SW480 (cell line): ENCODE measurements at regions not wholly inside any gene's neighbourhood (a gene's known extent, or its start where the extent isn't known, plus 50 kb on each side); places are given as distances from the start of the nearest gene placed in this dataset.
A peak's percentile ranks its signal among the peaks of the same experiment; 100 is the strongest.
"Not testable (repeated sequence)": the region's sequence is repeated elsewhere in the genome, so short reads cannot be mapped to it uniquely, and the experiment has no call there.

ENCODE experiments used
- DNase-seq: peaks from one replicate; pipeline ENCODE4 v3.0.0-alpha.2; 2016; ENCODE audit warnings: low spot score

DNA sequence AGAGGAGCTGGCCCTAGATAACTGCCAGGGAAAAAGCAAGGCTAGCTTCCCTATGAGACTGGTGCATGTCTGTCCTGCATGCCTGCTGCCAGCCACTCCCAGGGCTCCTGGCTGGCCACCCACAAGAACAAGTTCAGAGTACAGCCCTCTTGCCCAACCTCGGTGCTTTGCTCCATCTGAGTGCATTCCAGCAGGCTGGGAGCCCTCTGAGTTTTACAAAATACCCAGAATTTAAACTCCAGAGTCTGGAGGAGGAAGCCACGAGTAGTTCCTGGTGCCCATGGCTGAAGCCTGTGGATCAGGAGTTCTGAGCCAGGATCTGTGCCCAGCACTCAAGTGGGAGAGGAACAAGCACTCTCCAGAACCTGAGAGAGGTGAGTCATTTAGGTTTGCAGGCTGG lies 111.6 kb downstream of the MAGEE2 start:
- DNase-seq: no peak

DNA sequence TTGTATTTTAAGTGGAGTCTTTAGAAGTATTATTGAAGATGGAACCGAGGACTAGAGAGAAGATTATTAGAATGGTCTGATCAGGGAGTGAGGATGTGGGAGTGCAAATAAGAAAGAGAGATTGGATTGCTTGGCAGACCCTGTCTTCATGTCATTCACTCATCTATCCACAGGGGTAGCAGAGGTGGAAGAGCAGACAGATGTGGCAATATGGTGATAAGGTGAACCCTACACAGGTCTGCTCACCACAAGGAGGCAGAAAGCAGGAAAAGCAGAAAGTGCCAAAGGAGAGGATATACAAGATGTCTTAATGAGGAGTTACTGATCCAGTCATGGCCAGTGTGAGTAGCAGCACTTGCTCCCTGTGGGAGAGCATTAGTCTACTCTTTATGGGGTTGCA lies 129.4 kb downstream of the MAGEE2 start:
- no peak for DNase-seq

DNA sequence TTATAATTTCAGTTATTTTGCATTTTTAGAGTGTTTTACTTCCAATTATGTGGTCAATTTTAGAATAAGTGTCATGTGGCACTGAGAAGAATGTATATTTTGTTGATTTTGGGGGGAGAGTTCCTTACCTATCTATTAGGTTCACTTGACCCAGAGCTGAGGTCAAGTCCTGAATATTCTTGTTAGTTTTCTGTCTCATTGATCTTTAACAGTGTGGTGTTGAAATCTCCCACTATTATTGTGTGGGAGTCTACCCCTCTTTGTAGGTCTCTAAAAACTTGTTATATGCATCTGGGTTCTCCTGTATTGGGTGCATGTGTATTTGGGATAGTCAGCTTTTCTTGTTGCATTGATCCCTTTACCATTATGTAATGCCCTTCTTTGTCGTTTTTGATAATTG lies 127.0 kb upstream of the ZDHHC15 start:
- no peak for DNase-seq

DNA sequence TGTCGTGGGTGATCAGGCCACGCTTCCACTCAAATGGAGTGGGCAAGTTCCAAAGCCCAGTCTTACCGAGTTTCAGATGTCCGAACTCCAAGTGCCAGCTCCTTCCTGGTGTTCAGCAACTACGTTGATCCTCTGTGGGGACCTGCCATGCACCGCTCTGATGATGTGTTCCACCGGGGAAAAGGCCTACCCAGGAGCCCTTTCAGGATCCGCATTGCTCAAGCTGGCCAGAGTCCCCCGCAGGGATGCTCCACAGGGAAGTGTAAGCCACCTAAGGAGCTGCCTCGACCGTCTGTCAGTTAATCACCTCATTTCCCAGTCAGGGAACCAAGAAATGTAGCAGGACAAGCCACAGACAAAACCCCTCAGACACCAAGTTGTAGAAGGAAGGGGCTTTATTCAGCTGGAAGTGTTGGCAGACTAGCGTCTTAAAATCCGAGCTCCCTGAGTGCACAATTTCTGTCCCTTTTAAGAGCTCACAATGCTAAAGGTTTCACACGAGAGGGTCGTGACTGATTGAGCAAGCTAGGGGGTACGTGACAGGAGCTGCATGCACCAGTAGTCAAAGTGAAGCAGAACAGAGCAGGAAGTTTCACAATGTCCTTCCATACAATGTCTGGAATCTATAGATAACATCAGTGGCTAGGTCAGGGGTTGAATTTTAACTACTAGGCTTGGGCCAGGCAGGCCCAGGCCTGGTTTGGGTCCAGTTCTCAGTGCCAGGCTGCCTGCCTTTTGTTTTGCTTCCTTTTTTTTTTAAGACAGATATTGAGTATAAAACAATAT lies 126.2 kb upstream of the ZDHHC15 start:
- DNase-seq: no peak

DNA sequence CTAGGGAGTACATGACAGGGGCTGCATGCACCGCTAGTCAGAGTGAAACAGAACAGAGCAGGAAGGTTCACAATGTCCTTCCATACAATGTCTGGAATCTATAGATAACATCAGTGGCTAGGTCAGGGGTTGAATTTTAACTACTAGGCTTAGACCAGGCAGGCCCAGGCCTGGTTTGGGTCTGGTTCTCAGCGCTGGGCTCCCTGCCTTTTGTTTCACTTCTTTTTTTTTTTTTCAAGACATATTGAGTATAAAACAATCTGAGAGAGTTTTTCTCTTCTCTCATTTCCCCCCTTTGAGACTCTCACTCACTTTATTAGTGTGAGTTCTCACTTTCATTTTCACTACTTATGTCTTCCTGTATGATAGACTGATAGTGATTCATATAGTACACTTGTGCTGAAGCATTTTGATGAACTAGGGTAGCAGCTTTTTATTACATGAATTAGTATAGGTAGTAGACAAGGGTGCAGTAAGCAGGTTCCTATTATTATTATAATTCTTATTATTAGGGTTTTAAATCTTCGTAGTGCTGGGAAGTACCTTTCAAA lies 120.0 kb upstream of the ZDHHC15 start:
- DNase-seq: no peak

DNA sequence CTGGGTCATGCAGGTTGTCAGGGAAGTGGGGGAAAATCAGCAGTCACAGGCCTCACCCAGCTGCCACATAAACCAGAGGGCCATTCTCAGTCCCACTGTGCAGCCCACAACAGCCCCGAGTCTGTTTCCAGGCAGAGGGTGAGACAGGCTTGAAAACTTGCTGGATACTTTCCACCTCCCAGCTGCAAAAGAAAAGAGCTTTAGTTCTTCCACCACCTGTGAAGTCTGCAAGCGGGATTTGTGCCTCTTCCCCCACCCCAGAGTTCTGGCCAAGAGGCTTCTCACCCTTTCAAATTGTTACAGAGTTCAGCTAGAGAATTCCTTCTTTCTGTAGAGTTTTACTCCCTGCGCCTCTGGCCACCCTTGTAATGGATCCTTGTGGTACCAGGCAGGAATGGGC lies 115.5 kb upstream of the ZDHHC15 start:
- DNase-seq: no peak

DNA sequence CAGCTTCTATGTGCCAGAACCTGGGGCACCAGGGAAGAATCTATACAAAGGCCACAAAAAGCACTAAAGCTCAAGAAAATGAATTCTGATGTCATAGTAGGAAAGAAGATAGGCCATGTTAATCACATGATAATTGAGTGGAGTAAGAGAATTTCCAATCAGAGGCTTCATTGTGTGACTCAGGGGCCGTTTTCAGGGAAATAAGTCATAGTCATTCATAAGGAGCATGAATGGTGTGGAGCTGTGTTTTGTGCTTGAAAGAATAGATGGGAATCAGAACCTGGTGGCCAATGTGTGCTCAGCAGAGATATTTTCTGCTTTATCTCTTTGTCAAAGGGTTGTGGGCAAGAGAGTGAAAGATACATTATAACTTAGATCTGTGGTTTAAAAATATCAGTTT lies 102.4 kb upstream of the ZDHHC15 start:
- DNase-seq: no peak

DNA sequence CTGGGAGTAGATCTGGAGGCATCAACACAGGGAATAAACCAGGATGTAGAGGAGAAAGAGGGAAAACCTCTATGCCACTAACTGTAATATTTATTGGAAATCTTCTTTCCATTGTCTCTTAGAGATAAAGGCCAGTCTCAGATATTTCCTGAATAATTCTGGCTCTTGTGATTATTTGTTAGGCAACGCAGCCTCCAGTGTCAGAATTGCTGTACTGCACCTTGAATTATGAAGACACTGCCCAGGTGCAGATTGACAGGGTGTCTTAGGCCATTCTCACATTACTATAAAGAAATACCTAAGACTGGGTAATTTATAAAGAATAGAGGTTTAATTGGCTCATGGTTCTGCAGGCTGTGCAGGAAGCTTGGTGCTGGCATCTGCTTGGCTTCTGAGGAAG lies 100.7 kb upstream of the ZDHHC15 start:
- DNase-seq: no peak

DNA sequence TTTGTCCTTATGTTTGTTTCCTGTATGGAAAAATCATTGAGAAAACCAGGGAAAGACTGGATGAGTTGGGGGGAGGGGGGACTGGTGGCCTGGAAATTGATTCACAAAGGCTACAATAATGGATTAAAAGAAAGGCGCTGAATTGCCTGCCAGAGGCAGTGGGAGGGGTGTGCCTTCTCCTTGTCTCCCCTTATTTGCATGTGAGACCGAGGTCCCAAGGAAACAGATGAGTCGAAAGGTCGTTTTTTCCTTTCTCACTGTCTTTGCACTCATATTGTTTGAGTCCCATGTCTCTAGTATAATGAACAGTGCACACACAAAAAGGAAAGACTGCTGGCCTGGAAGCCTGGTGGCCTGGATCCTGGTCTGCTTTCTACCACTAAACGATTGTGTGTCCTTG lies 86.6 kb upstream of the ZDHHC15 start:
- no peak for DNase-seq

DNA sequence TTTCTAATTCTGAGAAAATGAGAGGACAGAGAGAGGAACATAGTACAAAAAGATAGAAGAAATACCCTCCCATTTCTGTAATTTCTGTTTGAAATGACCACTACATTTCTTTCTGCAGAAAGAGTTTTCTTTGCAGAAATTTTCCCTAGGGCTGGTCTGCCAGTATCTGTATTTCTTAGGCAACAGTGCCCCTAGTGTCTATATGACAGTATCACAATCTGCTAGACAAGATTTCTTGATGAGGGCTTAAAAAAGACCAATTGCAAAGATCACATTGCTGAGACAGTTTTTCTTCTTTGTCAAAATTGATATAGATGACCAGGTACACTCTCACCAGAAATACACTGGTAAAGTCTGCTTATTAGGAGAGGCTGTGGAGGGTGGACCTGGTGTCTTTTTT lies 81.0 kb upstream of the ZDHHC15 start:
- DNase-seq: peak; percentile 17

DNA sequence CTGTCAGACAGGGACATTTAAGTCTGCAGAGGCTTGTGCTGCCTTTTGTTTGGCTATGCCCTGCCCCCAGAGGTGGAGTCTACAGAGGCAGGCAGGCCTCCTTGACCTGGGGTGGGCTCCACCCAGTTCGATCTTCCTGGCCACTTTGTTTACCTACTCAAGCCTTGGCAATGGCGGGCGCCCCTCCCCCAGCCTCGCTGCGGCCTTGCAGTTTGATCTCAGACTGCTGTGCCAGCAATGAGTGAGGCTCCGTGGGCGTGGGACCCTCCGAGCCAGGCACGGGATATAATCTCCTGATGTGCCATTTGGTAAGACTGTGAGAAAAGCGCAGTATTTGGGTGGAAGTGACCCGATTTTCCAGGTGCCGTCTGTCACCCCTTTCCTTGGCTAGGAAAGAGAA lies 79.2 kb upstream of the ZDHHC15 start:
- not testable (repeated sequence) for DNase-seq

DNA sequence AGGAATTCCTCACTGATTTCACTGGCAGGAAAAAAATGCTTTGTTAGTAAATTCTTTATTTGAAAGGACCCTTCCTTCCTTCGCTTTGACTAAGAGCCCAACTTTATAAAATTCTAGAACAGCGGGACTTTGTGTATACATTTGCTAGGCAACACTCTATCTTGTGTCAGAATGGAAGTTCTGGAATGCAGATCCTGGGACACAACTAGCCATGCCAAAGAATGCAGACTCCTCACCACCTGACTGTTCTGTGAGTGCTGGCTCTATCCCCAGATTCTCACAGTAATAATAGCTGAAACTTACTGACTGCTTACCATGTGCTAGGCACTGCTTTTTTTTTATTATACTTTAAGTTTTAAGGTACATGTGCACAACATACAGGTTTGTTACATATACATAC lies 73.3 kb upstream of the ZDHHC15 start:
- no peak for DNase-seq

DNA sequence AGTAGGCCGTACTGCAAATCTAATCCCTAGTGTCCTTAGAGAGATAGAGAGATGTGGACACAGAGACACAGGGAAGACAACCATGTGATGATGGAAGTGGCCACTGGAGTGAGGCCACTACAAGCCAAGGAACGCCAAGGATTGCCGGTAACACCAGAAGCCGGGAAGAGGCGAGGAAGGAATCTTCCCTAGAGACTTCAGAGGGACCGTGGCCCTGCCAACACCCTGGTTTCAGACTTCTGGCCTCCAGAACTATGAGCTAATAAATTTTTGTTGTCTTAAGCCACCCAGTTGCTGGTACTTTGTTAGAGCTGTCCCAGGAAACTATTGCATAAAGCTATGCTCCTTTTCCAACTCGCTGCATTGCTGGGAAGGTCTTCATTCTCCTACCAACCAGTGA lies 70.3 kb upstream of the ZDHHC15 start:
- not testable (repeated sequence) for DNase-seq

DNA sequence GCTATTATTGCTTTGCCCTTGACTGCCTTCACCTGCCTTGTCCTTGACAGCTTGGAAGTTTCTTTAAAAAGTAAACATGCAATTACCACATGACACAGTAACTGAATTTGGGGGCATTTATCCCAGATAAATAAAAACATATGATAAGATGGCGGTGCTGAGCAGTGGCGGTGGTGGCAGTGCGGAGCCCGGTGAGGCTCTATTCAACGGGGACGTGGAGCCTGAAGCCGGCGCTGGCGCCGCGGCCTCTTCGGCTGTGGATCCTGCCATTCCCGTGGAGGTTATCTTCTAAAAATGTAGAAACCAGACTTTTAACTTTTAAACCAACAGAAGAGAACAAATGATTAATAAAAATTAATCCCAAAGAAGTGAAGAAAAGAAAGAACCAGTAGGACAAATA lies 59.7 kb upstream of the ZDHHC15 start:
- DNase-seq: no peak
